ENCODE measurements at regions not wholly inside any gene's neighbourhood (a gene's known extent, or its start where the extent isn't known, plus 50 kb on each side); places are given as distances from the start of the nearest gene placed in this dataset.

DNA sequence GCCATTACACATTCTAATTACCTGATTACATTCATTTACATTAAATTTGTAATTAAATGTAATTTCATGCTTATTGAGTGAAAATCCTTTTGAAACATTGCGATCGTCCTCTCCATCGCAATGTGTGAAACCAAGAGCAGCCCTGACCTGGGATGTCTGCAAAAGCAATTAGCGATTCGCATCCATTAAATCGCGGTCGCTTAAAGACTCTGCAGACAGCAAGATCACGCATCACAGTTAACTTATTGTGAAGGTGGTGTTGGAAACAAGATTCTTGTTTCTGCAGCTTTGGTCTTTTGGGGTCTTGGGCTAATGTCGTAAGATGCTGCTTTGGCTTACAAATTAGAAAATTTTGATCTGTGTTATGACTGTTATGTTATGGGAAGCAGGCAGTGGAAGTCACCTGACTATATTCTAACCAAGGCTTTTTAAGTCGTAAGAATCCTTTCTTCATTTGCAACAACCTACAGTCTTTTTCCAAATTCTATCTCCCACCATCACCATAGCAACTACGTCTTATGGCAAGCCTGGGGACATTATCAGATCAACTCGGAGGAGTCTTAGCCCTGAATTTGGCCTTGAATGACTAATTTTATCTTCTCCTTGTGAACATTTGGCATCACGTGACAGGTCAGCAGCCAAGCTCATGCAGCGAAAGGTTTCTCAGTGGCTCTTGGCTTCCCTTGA lies 142.8 kb upstream of the SOX1 start:
- TF ChIP-seq, protein P1, sequence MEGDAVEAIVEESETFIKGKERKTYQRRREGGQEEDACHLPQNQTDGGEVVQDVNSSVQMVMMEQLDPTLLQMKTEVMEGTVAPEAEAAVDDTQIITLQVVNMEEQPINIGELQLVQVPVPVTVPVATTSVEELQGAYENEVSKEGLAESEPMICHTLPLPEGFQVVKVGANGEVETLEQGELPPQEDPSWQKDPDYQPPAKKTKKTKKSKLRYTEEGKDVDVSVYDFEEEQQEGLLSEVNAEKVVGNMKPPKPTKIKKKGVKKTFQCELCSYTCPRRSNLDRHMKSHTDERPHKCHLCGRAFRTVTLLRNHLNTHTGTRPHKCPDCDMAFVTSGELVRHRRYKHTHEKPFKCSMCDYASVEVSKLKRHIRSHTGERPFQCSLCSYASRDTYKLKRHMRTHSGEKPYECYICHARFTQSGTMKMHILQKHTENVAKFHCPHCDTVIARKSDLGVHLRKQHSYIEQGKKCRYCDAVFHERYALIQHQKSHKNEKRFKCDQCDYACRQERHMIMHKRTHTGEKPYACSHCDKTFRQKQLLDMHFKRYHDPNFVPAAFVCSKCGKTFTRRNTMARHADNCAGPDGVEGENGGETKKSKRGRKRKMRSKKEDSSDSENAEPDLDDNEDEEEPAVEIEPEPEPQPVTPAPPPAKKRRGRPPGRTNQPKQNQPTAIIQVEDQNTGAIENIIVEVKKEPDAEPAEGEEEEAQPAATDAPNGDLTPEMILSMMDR (IDR thresholded peaks at IDR 0.05): no peak
- no peak for TF ChIP-seq POLR2A (IDR thresholded peaks at IDR 0.05)
- Histone ChIP-seq H3K9me3 (no peaks in the 10 kb centered on the region), H3K36me3 (replicated peaks in 1 of 2; ENCODE audit: insufficient read depth in 1 of 2, low read depth in 2 of 2) (no peaks in the 10 kb centered on the region), H3K27ac (no peak overlapping the region), H3K27me3 (no peaks in the 10 kb centered on the region), H3K4me3 (no peak overlapping the region), H3K4me1 (no peaks in the 10 kb centered on the region)
- intact Hi-C loops (cut with DNase I): no loop called here
- no peak for ATAC-seq
- peak in 1 of 4 donors; percentile 2 for DNase-seq
- WGBS, 2 donors: 60 to 66% methylated on average over 15 of the region's 15 CpGs

DNA sequence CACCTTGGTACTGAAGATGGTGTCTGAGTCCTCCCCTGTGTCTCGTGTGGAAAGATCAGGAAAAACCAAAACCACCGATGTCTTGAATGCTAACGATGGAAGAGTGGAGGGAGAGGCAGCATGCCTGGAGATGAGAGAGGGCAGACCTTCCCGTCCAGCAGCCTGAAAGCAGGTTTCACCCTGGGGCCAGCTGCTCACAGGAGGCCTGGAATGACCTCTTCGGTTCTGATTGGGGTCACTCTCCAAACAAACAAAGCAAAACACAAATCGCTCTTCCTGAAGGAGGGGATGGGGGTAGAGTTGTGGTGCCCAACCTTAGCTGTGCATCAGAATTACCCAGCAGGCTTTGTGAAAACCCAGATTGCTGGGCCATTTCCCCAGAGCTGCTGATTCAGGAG lies 142.3 kb upstream of the SOX1 start:
- Histone ChIP-seq H3K36me3 (replicated peaks in 1 of 2; ENCODE audit: insufficient read depth in 1 of 2, low read depth in 2 of 2) (no peaks in the 10 kb centered on the region), H3K4me1 (no peaks in the 10 kb centered on the region), H3K27ac (no peak overlapping the region), H3K4me3 (no peak overlapping the region), H3K9me3 (no peaks in the 10 kb centered on the region), H3K27me3 (no peaks in the 10 kb centered on the region)
- WGBS, 2 donors: 54 to 66% methylated on average over 5 to 6 of the region's 6 CpGs
- TF ChIP-seq, protein P1 (IDR thresholded peaks at IDR 0.05): no peak
- TF ChIP-seq POLR2A (IDR thresholded peaks at IDR 0.05): no peak
- intact Hi-C loops (cut with DNase I): no loop called here
- DNase-seq (no peak), ATAC-seq (no peak)

DNA sequence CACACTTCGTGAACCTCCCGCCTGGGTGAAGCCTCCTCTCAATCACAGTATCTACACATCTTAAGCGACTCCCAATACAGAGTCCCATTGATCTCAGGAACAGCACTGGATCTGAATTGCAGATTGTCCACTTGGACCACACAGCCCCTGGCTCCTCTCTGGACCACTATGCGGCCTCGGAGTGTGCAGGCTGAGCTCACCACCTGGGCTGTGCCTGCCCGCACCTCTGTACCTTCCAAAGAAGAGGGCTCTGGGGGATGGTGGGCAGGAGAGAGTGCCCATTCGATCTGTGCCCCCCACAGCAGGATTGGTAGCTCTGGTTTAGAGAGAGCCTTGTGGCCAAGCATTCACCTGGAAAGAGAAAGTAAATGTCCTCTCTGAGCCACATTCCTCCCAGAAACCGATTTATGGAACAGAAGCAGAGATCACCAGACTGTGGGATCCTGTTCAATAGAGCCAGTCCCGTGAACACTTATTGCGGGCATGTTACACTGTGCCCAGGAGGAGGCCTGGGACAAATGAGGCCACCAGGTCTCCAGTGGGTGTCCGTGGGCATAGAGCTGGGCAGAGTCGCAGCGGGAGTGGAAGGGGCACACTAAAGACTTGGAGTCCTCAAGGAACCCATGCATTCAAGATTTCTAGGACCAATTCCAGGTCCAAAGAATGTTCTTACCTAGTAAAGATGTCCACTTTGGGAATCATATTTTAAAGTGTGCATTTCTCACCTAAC lies 141.6 kb upstream of the SOX1 start:
- H3K9me3 ChIP-seq: no peaks in the 10 kb centered on the region
- DNase-seq: peak in 1 of 4 donors; percentile 3
- H3K27me3 ChIP-seq: no peaks in the 10 kb centered on the region
- WGBS, 2 donors: 80 to 85% methylated on average over 9 to 13 of the region's 13 CpGs
- H3K4me3 ChIP-seq: no peak overlapping the region
- H3K36me3 ChIP-seq (replicated peaks in 1 of 2; ENCODE audit: insufficient read depth in 1 of 2, low read depth in 2 of 2): no peaks in the 10 kb centered on the region
- H3K4me1 ChIP-seq: no peaks in the 10 kb centered on the region
- no peak for ATAC-seq
- TF ChIP-seq POLR2A (IDR thresholded peaks at IDR 0.05): no peak
- TF ChIP-seq, protein P1 (IDR thresholded peaks at IDR 0.05): no peak
- H3K27ac ChIP-seq: no peak overlapping the region
- intact Hi-C loops (cut with DNase I): no loop called here

DNA sequence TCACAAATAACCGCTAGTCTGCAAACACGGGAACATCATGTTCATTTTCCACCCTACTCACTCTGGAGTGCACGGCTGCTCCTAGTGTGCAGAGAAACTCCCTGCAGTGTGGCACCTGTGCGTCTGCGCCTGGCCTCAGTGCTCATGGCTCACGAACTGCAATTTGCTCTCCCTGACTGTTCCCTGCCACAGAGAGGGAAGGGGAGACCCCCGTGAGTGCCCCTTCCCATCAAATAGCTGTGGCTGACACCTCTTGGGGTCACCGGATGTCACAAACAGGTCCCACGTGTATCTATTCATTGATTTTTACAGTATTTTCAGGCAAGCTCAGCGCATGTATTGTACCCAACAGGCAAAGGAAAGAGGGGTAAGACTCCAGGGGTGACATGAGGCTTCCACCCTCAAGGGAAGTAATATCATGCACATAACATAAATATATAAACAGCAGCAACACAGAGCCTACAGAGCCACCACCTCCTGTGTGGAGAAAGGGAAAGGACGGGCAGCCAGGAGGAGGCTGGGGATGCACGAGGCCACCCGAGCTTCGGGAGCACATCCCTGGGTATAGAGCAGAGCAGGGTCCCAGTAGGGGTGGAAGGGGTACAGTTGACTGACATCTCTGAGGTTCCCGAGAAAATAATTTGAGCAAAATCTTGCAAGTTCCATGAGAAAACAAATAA lies 140.3 kb upstream of the SOX1 start:
- Histone ChIP-seq H3K27me3 (no peaks in the 10 kb centered on the region), H3K9me3 (no peaks in the 10 kb centered on the region), H3K27ac (no peak overlapping the region), H3K4me1 (no peaks in the 10 kb centered on the region), H3K4me3 (no peak overlapping the region), H3K36me3 (replicated peaks in 1 of 2; ENCODE audit: insufficient read depth in 1 of 2, low read depth in 2 of 2) (no peaks in the 10 kb centered on the region)
- ATAC-seq (no peak), DNase-seq (peak in 1 of 4 donors; percentile 2)
- WGBS, 2 donors: 64 to 67% methylated on average over 15 of the region's 15 CpGs
- intact Hi-C loops (cut with DNase I): no loop called here
- no peak for TF ChIP-seq POLR2A (IDR thresholded peaks at IDR 0.05)
- TF ChIP-seq, protein P1 (IDR thresholded peaks at IDR 0.05): no peak

All from body of pancreas (tissue), 4 donors.